Thymus (tissue), 11 donors: ENCODE measurements at regions not wholly inside any gene's neighbourhood (a gene's known extent, or its start where the extent isn't known, plus 50 kb on each side); places are given as distances from the start of the nearest gene placed in this dataset.
"Not testable (repeated sequence)": the region's sequence is repeated elsewhere in the genome, so short reads cannot be mapped to it uniquely, and the experiment has no call there.

Experiments used
- DNase-seq, 9 donors: peaks; one replicate each; pipeline ENCODE4 v3.0.0-alpha.2; 2013; ENCODE audit warnings: low spot score in 9 of 9, low read depth in 6 of 9, missing footprints in 1 of 9
- H3K27ac ChIP-seq, 2 donors: one replicate each; pipeline ENCODE4 v1.5.1; 2013; ENCODE audit warnings: control low read depth in 1 of 2, low read depth in 1 of 2, low read length in 1 of 2, mild to moderate bottlenecking in 1 of 2, moderate library complexity in 1 of 2
- H3K27me3 ChIP-seq, 2 donors: one replicate each; pipeline ENCODE4 v1.5.1; 2013; ENCODE audit warnings: low read length in 1 of 2; ENCODE audit not compliant: control insufficient read depth in 2 of 2, insufficient read depth in 1 of 2
- H3K36me3 ChIP-seq, 2 donors: one replicate each; pipeline ENCODE4 v1.5.1; 2013; ENCODE audit warnings: low read length in 1 of 2, mild to moderate bottlenecking in 1 of 2, moderate library complexity in 1 of 2; ENCODE audit not compliant: control insufficient read depth in 2 of 2, insufficient read depth in 2 of 2
- H3K4me1 ChIP-seq, 2 donors: one replicate each; pipeline ENCODE4 v1.5.1; 2013; ENCODE audit warnings: low read length in 2 of 2; ENCODE audit not compliant: control insufficient read depth in 2 of 2, insufficient read depth in 2 of 2
- H3K4me3 ChIP-seq, 2 donors: one replicate each; pipeline ENCODE4 v1.5.1; 2013; ENCODE audit warnings: low read length in 2 of 2, control low read depth in 1 of 2, mild to moderate bottlenecking in 1 of 2
- H3K9me3 ChIP-seq, 2 donors: one replicate each; pipeline ENCODE4 v1.5.1; 2013; ENCODE audit warnings: low read length in 1 of 2, mild to moderate bottlenecking in 1 of 2; ENCODE audit not compliant: control insufficient read depth in 2 of 2, insufficient read depth in 1 of 2
- WGBS: extraction: QIAGEN DNeasy Blood & Tissue Kit; methylation state at CpG from one replicate; pipeline ENCODE4 v1.1.7; 2013; 5-methylcytosine and 5-hydroxymethylcytosine counted together
- donor health status: healthy.

GRCh38 chr10:62696798-62697197 is 107.7 kb upstream of the ADO start:
- H3K27me3 ChIP-seq = no peaks in the 10 kb centered on the region
- H3K9me3 ChIP-seq = no peaks in the 10 kb centered on the region
- no peak overlapping the region for H3K4me3 ChIP-seq
- WGBS = 80% methylated on average over 2 of the region's 2 CpGs
- no peak overlapping the region for H3K27ac ChIP-seq
- no peaks in the 10 kb centered on the region for H3K36me3 ChIP-seq
- no peaks in the 10 kb centered on the region for H3K4me1 ChIP-seq
- no peak for DNase-seq

- no peaks in the 10 kb centered on the region for H3K36me3 ChIP-seq
- H3K27ac ChIP-seq = no peak overlapping the region
- no peaks in the 10 kb centered on the region for H3K27me3 ChIP-seq
- DNase-seq = no peak
- H3K4me1 ChIP-seq = no peaks in the 10 kb centered on the region
- no peak overlapping the region for H3K4me3 ChIP-seq
- H3K9me3 ChIP-seq = no peaks in the 10 kb centered on the region
These were observed 105.4 kb upstream of the ADO start for GRCh38 chr10:62699148-62699547.

GRCh38 chr10:62704121-62704520 is 100.4 kb upstream of the ADO start:
- not testable (repeated sequence) for H3K4me1 ChIP-seq
- 96% methylated on average over 3 of the region's 3 CpGs for WGBS

GRCh38 chr10:62705789-62706188 is 98.7 kb upstream of the ADO start:
- H3K36me3 ChIP-seq = no peaks in the 10 kb centered on the region
- no peaks in the 10 kb centered on the region for H3K27me3 ChIP-seq
- 98% methylated on average over 2 of the region's 2 CpGs for WGBS
- DNase-seq = no peak
- no peak overlapping the region for H3K4me3 ChIP-seq
- no peak overlapping the region for H3K27ac ChIP-seq
- no peaks in the 10 kb centered on the region for H3K4me1 ChIP-seq
- H3K9me3 ChIP-seq = no peaks in the 10 kb centered on the region

More at GRCh38 chr10:62704121-62704520, 100.4 kb upstream of the ADO start:
- not testable (repeated sequence) for H3K27ac ChIP-seq, H3K36me3 ChIP-seq, H3K9me3 ChIP-seq, H3K27me3 ChIP-seq, H3K4me3 ChIP-seq, DNase-seq

- Histone ChIP-seq H3K27ac (no peak overlapping the region), H3K4me3 (no peak overlapping the region), H3K4me1 (no peaks in the 10 kb centered on the region), H3K36me3 (no peaks in the 10 kb centered on the region), H3K9me3 (no peaks in the 10 kb centered on the region), H3K27me3 (no peaks in the 10 kb centered on the region)
- 98% methylated on average over 2 of the region's 2 CpGs for WGBS
- no peak for DNase-seq
These were observed 96.7 kb upstream of the ADO start for GRCh38 chr10:62707810-62708209.

- DNase-seq = no peak
- H3K4me3 ChIP-seq = no peak overlapping the region
- H3K27me3 ChIP-seq = no peaks in the 10 kb centered on the region
- no peaks in the 10 kb centered on the region for H3K9me3 ChIP-seq
- 14% methylated on average over 4 of the region's 4 CpGs for WGBS
- no peak overlapping the region for H3K27ac ChIP-seq
- H3K36me3 ChIP-seq = no peaks in the 10 kb centered on the region
- H3K4me1 ChIP-seq = no peaks in the 10 kb centered on the region
These were observed 96.0 kb upstream of the ADO start for GRCh38 chr10:62708569-62708968.

- H3K27me3 ChIP-seq = no peaks in the 10 kb centered on the region
- DNase-seq = no peak
- H3K9me3 ChIP-seq = no peaks in the 10 kb centered on the region
- 90% methylated on average over 3 of the region's 3 CpGs for WGBS
- no peak overlapping the region for H3K4me3 ChIP-seq
- no peaks in the 10 kb centered on the region for H3K36me3 ChIP-seq
- no peaks in the 10 kb centered on the region for H3K4me1 ChIP-seq
- no peak overlapping the region for H3K27ac ChIP-seq
These were observed 95.3 kb upstream of the ADO start for GRCh38 chr10:62709200-62709599.

GRCh38 chr10:62710182-62710581 is 94.3 kb upstream of the ADO start:
- H3K4me3 ChIP-seq = no peak overlapping the region
- DNase-seq = no peak
- H3K27me3 ChIP-seq = no peaks in the 10 kb centered on the region
- no peaks in the 10 kb centered on the region for H3K9me3 ChIP-seq
- no peaks in the 10 kb centered on the region for H3K4me1 ChIP-seq
- H3K27ac ChIP-seq = no peak overlapping the region
- WGBS = 52% methylated on average over 4 of the region's 4 CpGs
- no peaks in the 10 kb centered on the region for H3K36me3 ChIP-seq

- Histone ChIP-seq H3K27me3 (no peaks in the 10 kb centered on the region), H3K36me3 (no peaks in the 10 kb centered on the region), H3K4me3 (no peak overlapping the region), H3K4me1 (no peaks in the 10 kb centered on the region), H3K27ac (no peak overlapping the region), H3K9me3 (no peaks in the 10 kb centered on the region)
- no peak for DNase-seq
These were observed 89.1 kb upstream of the ADO start for GRCh38 chr10:62715383-62715782.

- Histone ChIP-seq H3K4me1 (no peaks in the 10 kb centered on the region), H3K27ac (no peak overlapping the region), H3K4me3 (no peak overlapping the region), H3K36me3 (no peaks in the 10 kb centered on the region), H3K27me3 (no peaks in the 10 kb centered on the region), H3K9me3 (no peaks in the 10 kb centered on the region)
- no peak for DNase-seq
- WGBS = 97% methylated on average over 5 of the region's 5 CpGs
These were observed 85.9 kb upstream of the ADO start for GRCh38 chr10:62718585-62718984.
